Esophagus muscularis mucosa (tissue), 3 donors: ENCODE measurements at regions not wholly inside any gene's neighbourhood (a gene's known extent, or its start where the extent isn't known, plus 50 kb on each side); places are given as distances from the start of the nearest gene placed in this dataset.

Source experiments
- POLR2A ChIP-seq: fragments of 450-650 bp; IDR thresholded peaks from one replicate; pipeline ENCODE4 v1.6.1; 2017; ENCODE audit warnings: antibody characterized with exemption, moderate library complexity, mild to moderate bottlenecking, low read depth
- POLR2AphosphoS5 ChIP-seq, 2 donors: sonication (generic); formaldehyde crosslinking; IDR thresholded peaks; one replicate each; pipeline ENCODE4 v1.6.1; 2017; ENCODE audit warnings: antibody characterized with exemption in 2 of 2
- TF ChIP-seq, protein P1 (sequence below), 3 experiments: fragments of 200-600 bp in 2 of 3; fragments of 450-650 bp in 1 of 3; sonication (generic) in 2 of 3; IDR thresholded peaks; one replicate each; pipeline ENCODE4 v1.5.1; 2017 to 2019; ENCODE audit warnings: antibody characterized with exemption in 3 of 3, mild to moderate bottlenecking in 2 of 3, moderate library complexity in 1 of 3

DNA sequence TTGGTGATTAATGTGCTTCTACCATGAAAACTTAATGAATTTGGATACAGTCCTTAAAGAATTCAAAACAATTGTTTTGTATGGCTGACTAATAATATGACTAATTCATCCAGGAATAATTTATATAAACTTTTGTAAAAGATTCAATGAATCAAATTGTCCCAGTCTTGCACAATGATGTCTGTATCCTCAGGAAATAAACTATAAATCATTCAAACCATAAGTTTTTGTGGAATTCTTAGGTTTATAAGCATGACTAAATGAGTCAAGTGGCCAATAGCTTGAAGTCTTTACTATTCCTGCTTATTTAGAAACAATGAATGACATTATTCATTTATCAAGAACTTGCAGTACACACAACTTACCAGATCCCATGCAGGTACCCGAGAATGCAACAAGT, 935.0 kb upstream of the INTU start:
- TF ChIP-seq POLR2AphosphoS5 (IDR thresholded peaks at IDR 0.05), result no peak
- no peak for TF ChIP-seq POLR2A
- TF ChIP-seq, protein P1, sequence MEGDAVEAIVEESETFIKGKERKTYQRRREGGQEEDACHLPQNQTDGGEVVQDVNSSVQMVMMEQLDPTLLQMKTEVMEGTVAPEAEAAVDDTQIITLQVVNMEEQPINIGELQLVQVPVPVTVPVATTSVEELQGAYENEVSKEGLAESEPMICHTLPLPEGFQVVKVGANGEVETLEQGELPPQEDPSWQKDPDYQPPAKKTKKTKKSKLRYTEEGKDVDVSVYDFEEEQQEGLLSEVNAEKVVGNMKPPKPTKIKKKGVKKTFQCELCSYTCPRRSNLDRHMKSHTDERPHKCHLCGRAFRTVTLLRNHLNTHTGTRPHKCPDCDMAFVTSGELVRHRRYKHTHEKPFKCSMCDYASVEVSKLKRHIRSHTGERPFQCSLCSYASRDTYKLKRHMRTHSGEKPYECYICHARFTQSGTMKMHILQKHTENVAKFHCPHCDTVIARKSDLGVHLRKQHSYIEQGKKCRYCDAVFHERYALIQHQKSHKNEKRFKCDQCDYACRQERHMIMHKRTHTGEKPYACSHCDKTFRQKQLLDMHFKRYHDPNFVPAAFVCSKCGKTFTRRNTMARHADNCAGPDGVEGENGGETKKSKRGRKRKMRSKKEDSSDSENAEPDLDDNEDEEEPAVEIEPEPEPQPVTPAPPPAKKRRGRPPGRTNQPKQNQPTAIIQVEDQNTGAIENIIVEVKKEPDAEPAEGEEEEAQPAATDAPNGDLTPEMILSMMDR (IDR thresholded peaks at IDR 0.05), result no peak
